ENCODE measurements at regions not wholly inside any gene's neighbourhood (a gene's known extent, or its start where the extent isn't known, plus 50 kb on each side); places are given as distances from the start of the nearest gene placed in this dataset.

- TF ChIP-seq CTCF (IDR thresholded peaks at IDR 0.05; ENCODE audit: insufficient read depth, low read depth, low read length) (no peak), EZH2 (IDR thresholded peaks at IDR 0.05; ENCODE audit: insufficient read depth, low read length) (no peak)
Observed at GRCh38 chr2:120963997-120964705, 228.5 kb downstream of the GLI2 start.
